Femur (tissue), 1 donor: ENCODE measurements at regions not wholly inside any gene's neighbourhood (a gene's known extent, or its start where the extent isn't known, plus 50 kb on each side); places are given as distances from the start of the nearest gene placed in this dataset.

Experiments
- DNase-seq: peaks from one replicate; pipeline ENCODE4 v3.0.0-alpha.2; 2017

GRCh38 chr14:47739541-47739940 is 64.1 kb upstream of the MDGA2 start:
- no peak for DNase-seq

GRCh38 chr14:47730296-47730695 is 54.9 kb upstream of the MDGA2 start:
- no peak for DNase-seq
